HG03159 (cell line): ENCODE measurements at regions not wholly inside any gene's neighbourhood (a gene's known extent, or its start where the extent isn't known, plus 50 kb on each side); places are given as distances from the start of the nearest gene placed in this dataset.

Experiments used
- ATAC-seq: cut with Tn5 transposase; IDR thresholded peaks from one replicate; pipeline ENCODE4 v1.9.1; 2021; ENCODE audit warnings: mild to moderate bottlenecking, moderate library complexity; ENCODE audit not compliant: unreplicated experiment

- no peak for ATAC-seq
Measured at GRCh38 chr5:62691946-62692345, 113.3 kb downstream of the LRRC70 start.

- no peak for ATAC-seq
Measured at GRCh38 chr5:62690421-62690820, 111.8 kb downstream of the LRRC70 start.

DNA sequence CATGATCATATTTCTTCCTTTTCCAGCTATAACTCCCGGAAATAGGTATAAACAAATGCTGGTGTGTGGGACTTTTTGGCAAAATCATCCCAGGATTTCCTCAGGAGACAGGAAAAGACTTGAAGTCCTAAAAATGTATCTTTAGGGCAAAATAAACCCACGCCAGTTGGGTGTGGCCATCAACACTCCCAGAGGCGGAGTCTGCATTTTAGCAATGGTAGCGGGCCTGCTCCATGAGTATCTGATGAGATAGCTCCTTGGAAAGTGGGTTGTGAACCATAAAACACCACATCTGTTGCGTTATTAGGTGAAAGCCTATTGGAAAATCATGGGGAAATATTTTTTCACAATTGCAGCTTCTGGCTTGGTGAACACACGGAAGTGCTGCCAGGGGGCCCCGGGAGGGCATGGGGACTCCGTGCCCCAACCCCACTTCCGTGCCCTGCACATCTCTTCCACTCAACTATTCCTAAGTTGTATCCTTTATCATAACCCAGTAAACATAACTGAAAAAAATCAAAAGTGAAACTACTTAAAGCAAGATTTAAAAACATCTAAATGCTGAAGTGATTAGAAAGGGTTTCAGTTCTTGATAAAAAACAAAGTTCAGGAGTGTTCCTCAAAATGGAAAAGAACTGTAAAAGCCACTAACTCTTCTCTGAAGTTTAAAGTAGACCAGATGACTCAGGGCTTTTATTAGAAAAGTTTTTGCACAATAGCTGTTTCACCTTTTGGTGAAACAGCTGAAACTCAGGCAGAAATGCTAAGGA, 111.2 kb downstream of the LRRC70 start:
- ATAC-seq = no peak

DNA sequence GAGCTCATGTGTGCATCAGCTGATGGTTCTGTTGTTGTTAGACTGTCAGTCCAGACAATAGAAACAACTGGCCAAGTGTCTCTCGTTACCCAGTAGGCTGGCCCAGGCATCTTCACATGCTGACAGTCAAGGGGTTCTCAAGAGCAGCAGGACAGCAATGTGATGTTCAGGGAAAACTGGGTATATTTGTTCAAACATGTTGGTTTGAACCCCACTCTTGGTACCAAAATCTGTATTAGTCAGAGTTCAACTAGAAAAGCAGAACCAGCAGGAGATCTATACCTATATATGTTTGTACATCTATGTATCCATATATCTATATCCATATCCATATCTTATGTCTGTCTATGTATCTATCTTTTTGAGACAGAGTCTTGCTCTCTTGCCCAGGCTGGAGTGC, 108.1 kb downstream of the LRRC70 start:
- ATAC-seq = no peak

- no peak for ATAC-seq
Measured at GRCh38 chr5:62685221-62685620, 106.6 kb downstream of the LRRC70 start.

DNA sequence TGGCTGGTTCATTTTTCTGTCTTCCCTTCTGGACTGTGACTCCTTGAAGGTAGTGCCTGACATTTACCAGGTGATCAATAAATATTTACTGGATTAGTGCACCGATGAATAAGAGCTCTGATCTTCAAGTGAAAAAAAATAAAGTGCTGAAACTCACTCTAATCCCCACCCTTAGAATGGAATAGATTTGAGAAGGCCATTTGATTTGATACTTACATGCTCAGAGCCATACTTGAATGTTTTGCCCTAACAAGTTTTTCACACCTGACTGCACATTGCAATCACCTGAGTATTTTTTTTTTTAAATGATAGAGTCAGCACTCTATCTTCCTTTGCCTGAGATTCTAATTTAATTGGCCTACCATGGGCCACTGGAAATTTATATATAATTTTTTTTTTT, 105.7 kb downstream of the LRRC70 start:
- no peak for ATAC-seq

GRCh38 chr5:62682059-62682458, 103.4 kb downstream of the LRRC70 start:
- no peak for ATAC-seq

DNA sequence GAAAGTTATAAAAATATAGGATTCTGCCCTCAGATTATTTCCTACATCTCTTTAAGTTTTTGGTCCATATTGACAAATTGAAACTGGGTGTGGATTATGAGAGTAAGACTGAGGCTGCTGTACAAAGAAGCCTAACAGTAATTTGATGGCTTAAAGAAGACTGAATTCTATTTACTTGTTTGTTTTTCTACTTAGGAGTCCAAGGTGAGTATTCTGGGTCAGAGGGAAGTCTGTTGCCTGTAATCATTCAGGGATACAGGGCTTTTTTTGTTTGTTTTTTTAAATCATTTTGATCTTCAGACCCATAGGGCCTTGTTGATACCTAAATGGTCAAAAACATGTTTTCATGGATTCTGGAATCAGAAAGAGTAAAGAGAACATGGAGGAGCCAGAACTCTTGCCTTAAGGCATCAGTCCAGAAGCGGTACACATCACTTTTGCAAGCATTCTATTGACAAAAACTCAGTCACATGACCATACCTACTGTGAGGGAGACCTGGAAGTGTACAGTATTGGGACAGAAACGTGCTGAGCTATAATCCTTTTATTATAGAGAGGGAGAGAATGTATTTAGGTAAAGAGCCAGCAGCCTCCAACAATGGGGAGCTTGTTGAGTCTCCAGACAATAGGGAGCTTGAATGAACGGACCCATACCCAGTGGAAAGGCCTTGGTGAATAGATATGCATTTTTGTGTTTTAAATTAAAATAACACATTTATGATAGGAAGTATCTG, 102.7 kb downstream of the LRRC70 start:
- ATAC-seq = no peak

GRCh38 chr5:62680121-62680520, 101.5 kb downstream of the LRRC70 start:
- ATAC-seq = no peak
